NCI-H1436 (cell line): ENCODE measurements at regions not wholly inside any gene's neighbourhood (a gene's known extent, or its start where the extent isn't known, plus 50 kb on each side); places are given as distances from the start of the nearest gene placed in this dataset.

ENCODE experiments used
- DNase-seq: peaks from one replicate; lab custom pipeline; 2025; lab: John Stamatoyannopoulos, UW

DNA sequence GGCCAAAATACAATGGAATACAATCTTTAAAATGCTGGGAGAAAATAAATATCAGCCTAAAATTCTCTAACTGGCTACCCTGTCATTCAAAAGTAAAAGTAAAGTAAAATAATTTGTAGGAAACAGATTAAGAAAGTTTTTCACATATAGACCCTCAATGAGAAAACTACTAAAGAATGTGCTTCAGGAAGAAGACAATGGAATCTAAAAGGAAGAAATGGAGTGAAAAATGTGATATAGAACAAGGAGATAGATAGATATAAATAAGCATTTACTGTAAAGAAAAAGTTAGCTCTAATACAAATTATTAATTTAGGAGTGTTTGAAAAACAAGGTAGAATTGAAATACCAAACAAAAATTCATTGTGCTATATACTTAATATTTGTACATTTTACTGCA is 368.6 kb upstream of the MPDZ start:
- no peak for DNase-seq

DNA sequence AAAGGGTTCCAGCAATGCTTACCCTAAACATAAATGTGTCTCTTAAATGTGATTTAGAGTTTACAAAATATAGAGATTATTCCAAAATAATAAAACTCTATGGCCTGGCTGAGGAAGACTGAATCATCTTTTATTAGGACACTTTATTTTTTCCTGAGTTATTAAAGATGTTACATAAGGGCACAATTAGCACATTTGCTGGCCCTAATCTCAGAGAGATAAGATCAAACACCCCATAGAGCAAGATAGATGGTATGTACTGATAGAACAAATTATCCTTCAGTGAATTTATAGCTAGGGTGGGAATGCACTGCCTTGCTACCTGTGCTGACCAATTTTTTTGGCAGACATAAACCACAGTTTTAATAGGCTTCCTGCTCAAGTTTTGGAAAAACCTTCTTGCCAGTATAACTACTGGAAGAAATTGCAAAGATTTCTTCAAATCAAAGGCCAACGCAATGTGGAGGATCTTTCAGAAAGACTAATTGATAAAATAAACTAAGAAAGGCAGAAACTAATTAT is 367.1 kb upstream of the MPDZ start:
- DNase-seq: no peak

DNA sequence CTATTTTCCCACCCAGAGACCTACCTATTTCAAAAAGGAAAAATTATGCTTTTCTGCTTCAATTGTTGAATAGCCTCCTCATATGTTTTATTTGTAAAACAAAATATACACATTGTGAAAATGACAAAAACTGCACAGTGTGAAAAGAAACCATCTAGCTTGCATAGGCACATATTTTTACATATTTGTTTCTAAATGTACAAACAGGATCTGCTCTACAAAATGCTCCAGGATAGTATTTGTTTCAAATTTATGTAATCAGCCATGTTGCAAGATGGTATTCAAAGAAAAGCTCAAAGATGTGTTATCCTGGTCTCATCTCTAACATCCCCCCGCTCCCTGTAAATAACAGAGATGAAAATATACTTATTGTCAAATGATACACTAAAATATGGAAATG is 366.1 kb upstream of the MPDZ start:
- DNase-seq: no peak

DNA sequence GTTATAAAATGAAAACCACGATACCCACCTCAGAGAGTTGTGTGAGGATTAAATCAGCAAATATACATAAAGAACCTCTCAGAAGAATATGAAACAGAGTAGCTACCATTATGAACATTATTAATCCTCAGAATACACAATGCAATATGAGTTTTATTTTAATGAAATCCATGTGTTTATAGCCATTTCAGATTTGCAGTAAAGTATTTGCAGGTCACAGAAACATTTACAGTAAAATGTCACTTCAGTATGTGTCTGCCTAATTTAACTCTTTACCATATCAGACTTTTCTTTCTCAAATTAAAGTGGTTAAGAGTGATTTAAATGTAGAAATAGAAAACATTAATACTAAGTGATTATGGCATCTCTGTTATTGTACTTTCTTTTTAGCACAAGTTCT is 365.2 kb upstream of the MPDZ start:
- no peak for DNase-seq

DNA sequence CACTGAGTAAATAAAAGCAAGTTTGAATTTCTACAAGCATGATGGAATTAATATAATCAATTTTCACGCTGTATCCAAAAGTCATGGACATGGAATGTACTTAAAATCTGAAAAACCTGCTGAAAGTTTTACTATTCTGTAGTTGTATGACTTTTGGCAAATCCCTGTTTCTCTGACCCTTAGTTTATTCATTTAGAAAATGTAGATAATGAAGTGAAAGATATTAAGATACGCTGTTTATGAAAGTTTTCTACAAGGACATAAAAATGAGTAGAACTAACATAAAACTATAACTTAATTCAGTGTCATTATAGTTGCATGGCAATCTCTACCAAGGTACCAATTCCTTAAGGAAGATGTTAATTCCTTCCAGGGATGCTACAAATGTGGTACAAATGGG is 363.2 kb upstream of the MPDZ start:
- DNase-seq: no peak

DNA sequence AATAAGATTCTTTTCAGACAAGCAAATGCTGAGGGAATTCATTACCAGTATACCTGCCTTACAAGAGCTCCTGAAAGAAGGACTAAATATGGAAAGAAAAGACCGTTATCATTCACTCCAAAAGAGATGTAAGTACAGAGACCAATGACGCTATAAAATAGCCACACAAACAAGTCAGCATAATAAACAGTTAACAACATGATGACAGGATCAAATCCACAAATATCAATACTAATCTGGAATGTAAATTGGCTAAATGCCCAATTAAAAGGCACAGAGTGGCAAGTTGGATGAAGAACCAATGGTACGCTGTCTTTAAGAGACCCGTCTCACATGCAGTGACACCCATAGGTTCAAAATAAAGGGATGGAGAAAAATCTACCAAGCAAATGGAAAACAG is 349.6 kb upstream of the MPDZ start:
- DNase-seq: no peak

GRCh38 chr9:13628526-13628925 is 349.0 kb upstream of the MPDZ start:
- no peak for DNase-seq

- no peak for DNase-seq
Observed at GRCh38 chr9:13627502-13627901, 348.0 kb upstream of the MPDZ start.

GRCh38 chr9:13627071-13627470 is 347.6 kb upstream of the MPDZ start:
- no peak for DNase-seq

GRCh38 chr9:13626601-13627000 is 347.1 kb upstream of the MPDZ start:
- no peak for DNase-seq

GRCh38 chr9:13621872-13622564 is 342.5 kb upstream of the MPDZ start:
- no peak for DNase-seq

GRCh38 chr9:13616491-13617035 is 337.1 kb upstream of the MPDZ start:
- no peak for DNase-seq

DNA sequence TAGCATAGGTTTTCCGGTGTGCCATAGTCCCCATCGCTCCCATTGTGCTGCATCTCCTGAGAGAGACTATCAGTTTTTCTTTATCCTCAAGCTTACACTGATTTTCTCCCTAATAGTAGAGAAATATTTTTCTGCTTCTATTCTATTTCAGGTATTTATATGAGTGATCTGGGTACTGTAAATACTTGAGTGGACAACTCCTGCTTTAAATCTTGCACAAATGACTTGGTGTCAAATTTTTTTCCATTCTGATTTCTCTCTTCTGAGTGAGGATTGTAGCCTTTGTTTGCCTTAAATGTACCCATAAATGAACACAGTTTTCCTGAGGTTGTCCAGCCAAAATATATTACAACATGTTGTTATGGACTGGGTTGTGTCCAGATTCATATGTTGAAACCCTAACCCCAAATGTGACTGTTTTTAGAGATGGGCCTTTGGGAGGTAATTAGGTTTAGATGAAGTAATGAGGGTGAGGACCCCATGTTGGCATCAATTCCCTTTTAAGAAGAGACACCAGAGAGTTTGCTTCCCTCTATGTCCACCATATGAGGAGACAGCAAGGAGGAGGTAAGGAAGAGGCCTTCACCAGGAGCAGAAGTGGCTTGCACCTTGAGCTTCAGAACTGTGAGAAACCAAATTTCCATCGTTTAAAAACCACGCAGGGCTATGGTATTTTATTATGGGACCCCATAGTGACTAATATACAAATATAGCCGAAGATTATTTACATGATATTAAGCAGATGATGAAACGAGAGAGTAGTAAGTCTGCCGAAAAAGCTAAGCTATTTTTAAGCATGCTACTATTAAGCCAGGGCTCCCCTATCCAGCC is 336.4 kb upstream of the MPDZ start:
- no peak for DNase-seq

- no peak for DNase-seq
Observed at GRCh38 chr9:13614060-13614459, 334.6 kb upstream of the MPDZ start.

GRCh38 chr9:13613296-13613695 is 333.8 kb upstream of the MPDZ start:
- no peak for DNase-seq

GRCh38 chr9:13608451-13608850 is 329.0 kb upstream of the MPDZ start:
- DNase-seq: no peak

- no peak for DNase-seq
Observed at GRCh38 chr9:13607481-13608441, 328.3 kb upstream of the MPDZ start.

- no peak for DNase-seq
Observed at GRCh38 chr9:13606586-13606985, 327.1 kb upstream of the MPDZ start.

- no peak for DNase-seq
Observed at GRCh38 chr9:13603921-13604320, 324.4 kb upstream of the MPDZ start.

DNA sequence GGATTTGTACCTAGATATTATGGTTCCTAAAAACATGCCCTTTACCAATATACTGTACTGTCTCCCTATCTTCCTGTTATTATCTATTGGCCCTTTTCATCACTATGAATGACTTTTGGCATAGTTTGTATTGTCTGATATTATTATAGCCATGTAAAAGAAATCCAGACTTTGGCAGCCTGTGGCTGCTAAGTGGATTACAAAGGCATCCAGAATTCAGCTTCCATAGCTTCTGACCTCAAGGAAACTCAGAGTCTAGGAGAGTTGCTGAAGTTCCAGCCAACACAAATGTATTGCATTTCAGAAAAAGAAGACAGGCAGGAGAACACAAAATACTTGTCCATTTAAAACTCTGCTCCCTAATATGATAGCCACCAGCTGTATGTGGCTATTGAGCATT is 319.2 kb upstream of the MPDZ start:
- no peak for DNase-seq

GRCh38 chr9:13597427-13597826 is 317.9 kb upstream of the MPDZ start:
- no peak for DNase-seq

- DNase-seq: no peak
Observed at GRCh38 chr9:13597004-13597403, 317.5 kb upstream of the MPDZ start.
